NCI-H1092 treated with DMSO at 0.1 percent for 48 hours (cell line): ENCODE measurements at regions not wholly inside any gene's neighbourhood (a gene's known extent, or its start where the extent isn't known, plus 50 kb on each side); places are given as distances from the start of the nearest gene placed in this dataset.
A peak's percentile ranks its signal among the peaks of the same experiment; 100 is the strongest.

ENCODE experiments used
- DNase-seq: peaks from one replicate; lab custom pipeline; 2025; lab: John Stamatoyannopoulos, UW

DNA sequence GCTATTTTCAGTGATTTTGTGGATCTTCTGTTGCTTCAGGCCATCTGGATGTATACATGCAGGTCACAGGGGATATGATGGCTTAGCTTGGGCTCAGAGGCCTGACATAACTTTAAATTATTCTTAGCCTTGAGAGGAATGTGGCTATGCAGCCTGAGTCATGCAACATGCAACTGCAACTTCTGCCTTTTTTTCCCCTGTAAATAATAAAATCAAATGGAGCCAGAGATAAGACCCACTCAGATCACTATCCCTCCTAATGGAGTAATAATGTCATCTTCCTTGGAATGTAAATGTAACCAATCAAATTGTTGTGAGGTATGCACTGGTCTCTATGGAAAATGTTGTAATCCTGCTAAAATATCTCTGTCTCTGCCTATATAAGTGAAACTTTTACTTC, 54.9 kb downstream of the MAGEB17 start:
- DNase-seq = no peak

DNA sequence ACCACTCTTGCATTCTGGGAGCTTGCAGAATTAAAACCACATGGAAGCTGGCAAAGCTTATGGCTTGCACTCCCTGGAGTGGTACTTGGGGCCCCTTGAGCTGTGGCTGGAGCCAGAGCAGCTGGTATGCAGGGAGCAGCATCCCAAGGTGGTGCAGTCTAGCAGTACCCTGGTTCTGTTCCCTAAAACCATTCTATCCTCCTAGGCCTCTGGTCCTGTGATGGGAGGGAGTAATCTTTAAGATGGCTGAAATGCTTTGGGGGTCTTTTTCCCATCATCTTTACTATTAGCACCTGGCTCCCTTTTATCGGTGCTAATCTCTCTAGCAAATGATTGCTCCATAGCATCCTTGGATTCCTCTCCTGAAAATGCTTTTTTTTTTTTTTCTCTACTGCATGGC, 56.1 kb downstream of the MAGEB17 start:
- DNase-seq = no peak

DNA sequence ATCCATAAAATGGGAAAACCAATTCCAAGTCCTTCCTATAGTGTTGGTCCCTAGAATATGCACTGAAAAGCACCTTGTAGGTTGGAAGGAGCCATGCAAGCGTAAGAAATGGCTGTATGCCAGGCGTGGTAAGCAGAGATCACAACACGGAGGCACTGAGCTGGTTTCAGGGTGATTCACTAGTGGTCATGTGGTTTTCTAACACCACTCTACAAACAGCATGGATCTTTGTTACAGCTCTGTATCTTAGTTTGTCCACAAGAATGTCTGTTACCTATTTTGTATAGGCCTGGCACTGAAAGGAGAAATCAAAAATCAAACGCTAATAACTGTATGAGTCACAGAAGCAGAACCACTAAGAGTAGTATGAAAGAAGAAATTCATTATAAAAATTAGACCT, 71.9 kb downstream of the MAGEB17 start:
- no peak for DNase-seq

DNA sequence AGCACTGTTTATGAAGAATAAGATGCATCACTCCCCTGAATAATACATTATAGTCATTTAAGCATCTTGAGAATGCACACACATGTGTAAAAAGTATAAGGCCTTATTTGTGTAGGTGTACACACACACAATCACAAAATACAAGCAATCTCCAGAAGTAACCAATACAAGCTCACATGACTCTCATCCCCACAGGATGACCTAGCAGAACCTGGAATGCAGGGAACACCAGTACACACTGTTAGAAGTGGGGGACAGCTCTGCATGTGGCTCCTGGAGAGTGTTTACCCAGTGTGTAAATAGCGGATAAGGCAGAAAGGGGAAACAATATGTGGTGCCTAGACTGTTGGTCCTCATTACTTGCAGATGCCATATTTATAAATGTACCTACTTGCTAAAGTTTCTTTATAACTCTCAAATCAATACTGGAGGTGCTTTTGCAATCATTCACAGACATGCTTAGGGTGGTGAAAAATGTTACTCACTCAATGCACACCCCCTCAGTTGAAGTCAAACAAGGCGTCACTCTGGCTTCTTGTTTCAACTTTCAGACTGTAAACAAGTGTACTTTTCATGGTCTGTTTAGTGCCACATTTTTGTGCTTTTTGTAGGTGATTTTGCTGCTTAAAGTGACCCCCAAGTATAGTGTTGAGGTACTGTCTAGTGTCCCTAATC, 73.1 kb downstream of the MAGEB17 start:
- DNase-seq = no peak

DNA sequence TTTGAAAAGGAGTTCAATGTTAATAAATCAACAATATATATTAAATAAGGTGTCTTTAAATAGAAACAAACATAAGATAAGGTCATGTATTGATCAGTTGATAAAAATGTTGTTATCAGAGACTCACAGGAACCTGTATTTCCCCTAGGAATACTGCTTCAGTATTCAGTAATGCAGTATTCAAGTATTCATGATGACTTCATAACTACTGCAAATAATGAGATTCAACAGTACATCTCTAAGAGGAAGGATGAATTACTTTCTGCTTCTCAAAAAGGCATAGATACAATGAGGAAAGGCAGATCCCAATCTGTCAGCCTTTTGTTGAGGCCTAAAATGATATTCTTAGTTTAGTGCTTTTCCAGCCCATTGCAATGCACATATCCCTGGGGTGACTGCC, 73.7 kb downstream of the MAGEB17 start:
- no peak for DNase-seq

DNA sequence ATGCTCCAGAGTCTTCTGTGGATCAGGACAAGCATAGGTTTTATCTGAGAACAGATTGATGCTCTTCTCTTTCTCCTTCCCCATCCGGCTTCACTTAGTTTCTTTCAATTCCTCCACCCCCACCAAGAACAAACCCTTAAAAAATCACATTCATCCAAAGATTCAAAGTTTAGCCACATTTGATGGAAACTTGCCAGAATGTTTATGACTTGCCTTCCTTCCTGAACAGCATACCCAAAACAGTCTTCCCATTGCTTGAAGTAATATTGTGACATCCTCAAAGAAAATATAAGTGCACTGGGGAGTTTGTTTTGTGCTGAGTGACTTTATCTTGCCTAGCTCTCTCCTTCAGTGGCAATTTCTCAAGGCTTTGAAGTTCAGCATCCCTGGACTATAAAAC, 83.0 kb downstream of the MAGEB17 start:
- no peak for DNase-seq

DNA sequence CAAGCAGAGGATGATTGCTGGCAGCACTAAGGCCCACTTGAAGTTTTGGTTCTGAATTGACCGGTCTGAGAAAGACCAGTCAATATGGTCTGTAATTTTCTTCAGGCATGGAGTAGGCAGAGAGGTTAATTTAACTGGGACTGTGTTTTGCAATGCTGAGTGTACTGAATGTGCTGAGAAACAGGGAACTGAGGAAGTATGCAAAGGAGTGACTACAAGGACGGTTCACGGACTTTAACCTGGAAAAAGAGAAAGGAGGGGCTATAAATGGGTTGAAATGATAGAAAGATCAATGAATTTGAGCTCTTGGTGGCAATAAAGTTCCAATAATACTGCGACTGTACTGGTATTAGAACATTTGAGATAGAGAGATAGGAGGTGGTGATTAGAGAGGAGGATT, 84.5 kb downstream of the MAGEB17 start:
- DNase-seq = no peak

DNA sequence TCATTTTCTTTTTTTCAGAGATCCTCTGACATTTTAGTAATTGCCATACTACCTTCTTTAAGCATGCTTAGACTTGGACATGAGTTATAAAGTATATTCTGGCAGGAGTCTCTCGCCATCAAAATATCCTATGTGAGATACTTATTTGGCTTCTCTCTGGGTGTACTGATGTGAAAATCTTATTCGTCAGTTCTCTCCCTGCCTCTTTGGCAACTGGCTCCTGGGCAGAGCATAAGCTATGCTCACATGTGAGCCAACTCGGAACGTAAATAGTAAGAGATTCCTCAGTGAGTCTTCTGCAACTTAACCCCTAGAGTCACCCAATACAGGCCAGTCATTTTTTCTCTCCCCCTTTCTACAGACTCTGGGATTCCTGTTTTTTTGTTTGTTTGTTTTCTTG, 91.6 kb downstream of the MAGEB17 start:
- no peak for DNase-seq

DNA sequence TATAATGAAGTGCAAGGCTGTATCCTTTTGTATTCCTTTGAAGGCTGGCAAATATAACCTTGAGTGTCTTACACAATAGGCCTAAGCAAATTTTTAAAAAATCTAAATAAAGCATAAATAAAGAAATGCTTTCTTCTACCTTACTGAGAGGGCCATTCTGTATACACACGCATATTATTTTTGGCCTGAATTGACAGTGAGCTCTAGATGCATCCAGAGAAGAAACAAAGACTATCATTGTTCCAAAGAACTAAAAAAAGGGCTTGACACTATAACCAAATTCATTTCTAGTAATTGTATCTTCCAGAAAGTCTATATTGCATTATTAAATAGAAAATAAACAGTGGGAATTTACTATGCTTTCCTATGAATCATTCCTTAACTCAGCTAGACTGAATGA, 100.2 kb downstream of the MAGEB17 start:
- no peak for DNase-seq

DNA sequence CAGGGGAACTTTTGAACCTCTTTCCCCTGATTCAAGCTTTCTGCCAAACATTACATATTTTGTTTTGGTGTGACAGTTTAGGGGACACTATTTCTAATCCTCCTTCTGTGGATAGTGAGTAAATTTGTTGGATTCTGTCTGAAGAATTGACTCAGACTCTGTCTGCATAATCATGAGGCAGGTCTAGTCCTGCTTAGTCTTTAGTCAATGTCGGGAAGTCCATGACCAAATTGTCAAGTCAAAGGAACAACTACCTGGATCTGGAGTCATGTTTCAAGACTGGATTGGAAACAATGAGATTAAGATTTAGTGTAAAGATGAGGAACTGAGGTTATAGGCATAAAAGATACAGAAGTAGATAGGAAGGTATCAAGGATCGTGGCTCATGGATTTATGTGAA, 100.9 kb downstream of the MAGEB17 start:
- no peak for DNase-seq

DNA sequence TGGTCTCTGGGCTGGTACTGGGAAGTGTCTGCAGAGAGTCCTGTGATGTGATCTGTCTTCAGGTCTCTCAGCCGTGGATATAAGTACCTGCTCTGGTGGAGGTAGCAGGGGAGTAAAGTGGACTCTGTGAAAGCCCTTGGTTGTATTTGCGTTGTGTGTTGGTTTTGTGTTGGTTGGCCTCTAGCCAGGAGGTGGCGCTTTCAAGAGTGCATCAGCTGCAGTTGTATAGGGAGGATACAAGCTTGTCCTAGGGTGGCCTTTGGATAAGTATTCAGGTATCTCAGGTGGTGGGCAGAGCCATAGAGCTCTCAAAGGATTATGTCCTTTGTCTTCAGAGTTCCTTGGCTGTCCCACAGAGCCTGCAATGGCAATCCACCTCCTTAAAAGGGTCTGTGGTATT, 111.6 kb downstream of the MAGEB17 start:
- peak; percentile 29 for DNase-seq

DNA sequence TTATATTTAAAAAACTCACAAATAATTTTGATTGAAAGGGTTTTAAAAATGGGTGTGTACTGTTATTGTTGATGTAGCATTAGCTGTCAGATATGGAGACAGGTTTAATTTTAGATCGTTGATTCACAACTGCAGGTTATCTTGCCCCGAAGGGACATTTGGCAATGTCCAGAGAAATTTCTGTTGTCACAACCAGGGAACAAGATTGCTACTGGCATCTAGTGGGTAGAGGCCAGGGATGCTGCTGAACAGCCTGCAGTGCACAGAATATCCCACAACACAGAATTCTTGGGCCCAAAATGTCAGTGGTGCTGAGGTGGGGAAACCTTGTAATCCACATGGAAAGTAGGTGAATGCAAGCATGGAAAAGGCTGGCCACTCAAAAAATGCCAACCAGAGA, 114.9 kb downstream of the MAGEB17 start:
- DNase-seq = no peak

DNA sequence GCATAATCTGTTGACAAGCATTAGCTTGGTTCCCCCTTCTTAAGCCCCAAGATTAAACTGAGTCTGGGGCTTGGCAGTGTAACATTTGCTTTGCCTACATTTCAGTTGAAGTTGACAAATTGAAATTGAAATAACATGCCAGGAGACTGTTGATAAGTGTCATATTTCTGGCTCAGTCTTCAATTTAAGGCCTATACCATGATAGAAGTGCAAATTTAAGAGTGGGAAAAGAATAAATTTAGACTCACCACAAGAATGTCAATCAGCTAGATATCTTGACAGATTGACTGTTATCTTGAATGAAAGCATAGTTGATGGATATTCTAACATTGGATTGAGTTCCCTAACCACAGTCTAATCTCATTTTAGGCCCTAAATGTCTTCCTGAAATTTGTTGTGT, 117.6 kb downstream of the MAGEB17 start:
- no peak for DNase-seq

DNA sequence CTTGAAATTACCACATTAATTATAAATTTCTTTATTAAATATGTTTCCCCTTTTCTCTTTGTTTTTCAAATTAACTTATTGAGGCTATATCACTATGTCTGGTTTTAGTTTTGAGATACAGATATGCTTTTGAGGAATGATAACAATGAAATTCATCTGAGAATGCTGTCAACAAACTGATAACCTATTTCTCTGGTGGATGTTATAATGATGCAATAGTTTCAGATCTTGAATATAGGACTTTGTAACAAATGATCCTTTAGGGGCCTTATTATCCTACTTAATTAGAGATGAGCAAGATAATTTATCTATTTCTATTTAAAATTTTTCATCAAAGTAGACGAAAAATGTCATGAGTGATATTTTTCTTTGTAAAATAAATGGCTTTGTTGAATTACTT, 123.7 kb downstream of the MAGEB17 start:
- DNase-seq = no peak

DNA sequence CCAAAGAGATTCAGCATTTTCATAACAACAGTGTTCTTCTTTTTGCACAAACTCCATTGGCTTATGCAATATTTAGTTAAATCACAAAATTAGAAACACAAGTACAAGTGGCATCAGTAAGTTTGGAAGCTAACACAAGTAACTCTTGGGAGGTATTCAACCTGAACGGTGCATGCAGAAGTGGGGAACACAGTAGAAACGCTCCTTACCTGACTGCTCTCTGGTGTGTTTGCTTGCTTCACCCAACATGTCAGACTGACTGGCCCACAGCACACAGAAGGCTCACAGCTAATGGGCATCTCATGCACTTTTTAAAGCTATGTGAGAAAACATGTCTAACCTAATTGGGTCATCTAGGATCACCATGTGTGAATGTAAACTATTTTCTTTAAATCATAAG, 133.6 kb downstream of the MAGEB17 start:
- no peak for DNase-seq

DNA sequence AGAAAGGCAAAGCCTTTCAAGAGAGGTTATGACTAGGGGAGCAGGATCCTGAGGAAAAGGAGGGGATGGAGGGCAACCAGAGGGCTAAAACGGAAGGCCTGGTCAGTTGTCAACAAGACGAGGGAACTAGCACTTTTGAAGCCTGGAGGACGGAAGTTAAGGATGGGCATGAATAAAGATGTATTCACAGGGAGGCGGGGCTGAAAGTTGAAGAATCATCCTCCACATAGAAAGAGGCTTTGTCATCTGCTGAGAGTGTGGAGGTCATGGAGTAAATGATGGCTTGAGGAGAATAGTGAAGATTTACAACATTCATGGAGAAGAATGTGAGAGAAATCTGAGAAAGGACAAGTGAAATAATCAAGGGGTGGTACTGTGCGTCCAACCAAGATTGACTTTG, 137.5 kb downstream of the MAGEB17 start:
- DNase-seq = no peak

DNA sequence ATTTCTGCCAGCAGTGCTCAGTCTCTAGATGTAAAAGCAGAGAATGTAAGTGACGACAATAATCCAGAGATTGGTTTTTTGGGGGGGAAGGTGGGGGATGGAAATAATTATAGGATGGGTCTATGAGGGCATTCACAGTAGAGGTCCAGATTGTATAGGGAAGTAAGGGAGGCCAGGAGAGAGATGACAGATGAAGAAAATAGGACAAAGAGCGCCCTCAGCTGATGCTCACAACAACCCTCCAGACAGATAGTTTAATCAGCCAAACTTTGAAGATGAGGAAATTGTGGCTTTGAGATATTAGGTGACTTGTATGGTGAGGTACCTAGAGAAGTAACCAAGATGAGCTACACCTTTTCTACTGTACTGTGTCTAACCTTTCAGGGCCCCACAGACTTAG, 137.9 kb downstream of the MAGEB17 start:
- DNase-seq = no peak

DNA sequence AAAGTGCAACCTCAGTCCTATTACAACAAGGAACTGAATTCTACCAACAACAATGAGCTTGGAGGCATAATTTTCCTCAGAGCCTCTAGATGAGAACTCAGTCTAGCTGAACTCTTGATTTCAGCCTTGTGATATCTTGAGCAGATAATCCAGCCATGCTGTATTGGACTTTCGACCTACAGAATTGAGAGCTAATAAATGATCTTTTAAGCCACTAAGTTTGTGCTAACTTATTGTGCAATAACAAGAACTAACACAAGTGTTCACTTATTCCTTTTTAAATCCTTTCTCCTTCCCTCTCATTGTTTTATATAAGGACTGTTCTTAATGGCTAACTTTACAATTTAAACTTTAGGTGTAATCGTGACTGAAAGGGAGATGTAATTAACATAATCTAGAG, 140.7 kb downstream of the MAGEB17 start:
- DNase-seq = no peak

DNA sequence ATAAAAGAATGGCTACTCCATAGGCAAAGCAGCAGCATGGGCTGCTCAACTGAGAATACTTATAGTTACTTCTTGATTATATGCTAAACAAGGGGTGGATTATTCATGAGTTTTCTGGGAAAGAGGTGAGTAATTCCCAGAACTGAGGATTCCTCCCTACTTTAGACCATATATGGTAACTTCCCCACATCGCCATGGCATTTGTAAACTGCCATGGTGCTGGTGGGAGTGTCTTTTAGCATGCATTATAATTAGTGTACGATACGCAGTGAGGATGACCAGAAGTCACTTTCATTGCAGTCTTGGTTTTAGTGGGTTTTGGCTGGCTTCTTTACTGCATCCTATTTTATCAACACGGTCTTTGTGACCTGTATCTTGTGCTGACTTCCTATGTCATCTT, 141.5 kb downstream of the MAGEB17 start:
- no peak for DNase-seq

DNA sequence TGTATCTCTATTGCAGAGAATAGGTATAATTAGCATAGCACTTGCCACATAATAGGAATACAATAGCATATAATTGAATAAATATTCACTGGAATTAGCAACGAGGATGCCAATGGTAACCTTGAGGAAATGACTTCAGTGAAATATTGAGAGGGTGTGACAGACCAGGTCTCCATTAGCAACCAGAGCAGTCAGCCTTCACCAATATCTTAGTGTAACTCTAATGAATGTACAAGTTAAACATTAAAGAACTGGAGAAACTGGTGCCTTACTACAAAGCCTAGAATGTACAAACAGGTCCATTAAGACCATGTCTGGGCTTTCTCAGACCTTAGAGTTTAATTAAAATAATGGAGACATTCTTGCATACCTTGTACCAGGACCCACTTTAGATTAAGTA, 143.0 kb downstream of the MAGEB17 start:
- no peak for DNase-seq

DNA sequence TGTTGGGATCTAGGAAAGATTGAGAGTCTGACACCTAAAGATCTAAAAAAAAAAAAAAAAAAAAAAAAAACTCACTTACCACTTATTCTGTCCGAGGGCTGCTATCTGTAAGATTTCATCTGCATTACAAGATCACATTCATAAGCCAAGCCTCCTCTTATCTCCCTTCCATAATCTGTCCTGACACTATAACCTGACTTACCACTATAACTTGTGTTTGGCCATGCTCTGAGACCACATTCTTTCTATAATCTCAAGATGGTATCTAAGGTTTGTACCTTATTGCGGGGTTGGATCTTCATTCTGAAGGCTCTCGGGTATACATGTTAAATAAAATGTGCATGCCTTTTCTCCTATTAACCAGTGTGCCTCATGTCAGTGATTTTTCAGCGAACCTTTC, 144.4 kb downstream of the MAGEB17 start:
- no peak for DNase-seq

DNA sequence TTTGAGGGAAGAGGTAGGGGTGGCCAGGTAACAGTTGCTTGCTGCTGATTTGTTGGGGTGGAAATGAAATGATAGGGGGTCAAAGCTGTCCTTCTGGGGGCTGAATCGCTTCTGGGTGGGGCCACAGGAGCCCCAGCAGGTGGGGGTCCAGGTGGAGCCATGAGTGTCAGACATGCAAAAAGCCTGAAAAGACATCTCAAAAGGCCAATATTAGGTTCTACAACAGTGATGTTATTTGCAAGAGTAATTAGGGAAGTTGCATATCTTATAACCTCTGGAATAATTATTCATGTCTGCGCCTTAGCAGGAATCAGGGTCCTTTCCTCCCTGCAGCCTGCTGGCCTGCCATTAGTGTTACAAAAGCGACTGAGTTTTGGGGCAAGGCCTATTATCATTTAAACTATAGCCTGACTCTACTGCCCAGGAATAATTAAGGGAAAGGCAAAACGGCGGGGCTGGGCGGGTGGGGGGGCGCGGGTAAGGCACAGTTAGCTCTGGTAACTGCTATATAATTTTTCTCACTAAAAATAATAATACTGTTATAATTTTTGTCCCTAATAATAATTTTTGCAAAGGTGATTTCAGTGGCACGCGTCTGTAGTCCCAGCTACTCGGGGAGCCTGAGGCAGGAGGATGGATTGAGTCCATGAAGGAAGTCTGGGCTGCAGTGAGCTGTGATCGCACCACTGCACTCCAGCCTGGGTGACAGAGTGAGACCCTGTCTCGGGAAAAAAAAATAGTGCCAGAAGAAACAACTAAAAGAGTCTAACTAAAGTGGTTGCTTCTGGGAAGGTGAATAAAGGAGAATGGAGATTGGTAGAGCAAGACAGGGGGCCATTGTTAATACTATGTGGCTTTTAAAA, 145.7 kb downstream of the MAGEB17 start:
- DNase-seq = no peak

DNA sequence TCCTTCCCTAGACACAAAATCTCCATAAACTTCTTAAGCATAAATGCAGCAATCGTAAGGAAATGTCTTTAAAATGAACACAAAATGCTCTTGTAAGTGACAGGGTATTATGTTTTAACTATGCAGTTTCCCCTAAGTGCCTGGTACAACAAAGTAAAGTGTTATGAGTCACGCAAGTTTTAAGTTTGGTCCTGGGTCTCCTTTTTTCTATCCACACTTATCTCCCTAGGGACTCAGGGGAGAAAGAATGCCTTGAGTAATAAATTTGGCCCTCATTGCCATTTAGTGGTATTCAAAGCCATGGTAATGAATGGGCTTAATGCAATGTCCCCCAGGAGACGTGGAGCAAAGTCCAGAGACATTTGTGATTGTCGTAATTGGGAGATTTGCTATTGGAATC, 149.1 kb downstream of the MAGEB17 start:
- DNase-seq = no peak

DNA sequence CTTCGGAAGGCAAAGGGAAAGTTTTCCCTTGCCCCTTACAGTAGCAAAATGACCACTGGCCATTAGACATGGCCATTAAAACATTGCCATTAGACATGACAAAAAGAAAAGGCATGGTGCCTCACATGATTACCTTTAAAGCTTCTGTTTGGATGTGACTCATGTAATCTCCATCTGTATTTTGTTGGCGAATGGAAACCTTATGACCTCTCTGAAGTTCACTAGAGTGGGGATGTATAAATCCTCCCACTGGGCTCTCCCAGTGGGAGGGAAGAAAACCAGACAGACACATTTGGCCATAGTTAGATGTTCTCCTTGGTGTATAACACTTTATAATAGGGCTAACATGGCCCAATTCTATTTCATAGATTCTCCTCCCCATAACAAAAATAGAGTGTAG, 152.6 kb downstream of the MAGEB17 start:
- no peak for DNase-seq
